Panc1 (cell line): ENCODE measurements at regions not wholly inside any gene's neighbourhood (a gene's known extent, or its start where the extent isn't known, plus 50 kb on each side); places are given as distances from the start of the nearest gene placed in this dataset.
"Not testable (repeated sequence)": the region's sequence is repeated elsewhere in the genome, so short reads cannot be mapped to it uniquely, and the experiment has no call there.

Source experiments
- CTCF ChIP-seq: fragments of 450-650 bp; IDR thresholded peaks from 2 replicates; pipeline ENCODE4 v1.5.1; 2017; ENCODE audit warnings: mild to moderate bottlenecking
- POLR2AphosphoS5 ChIP-seq: IDR thresholded peaks from 2 replicates; pipeline ENCODE4 v1.6.1; 2012; ENCODE audit warnings: mild to moderate bottlenecking, low read depth, low read length, moderate library complexity
- REST ChIP-seq, 2 experiments: IDR thresholded peaks; 2 replicates each; pipeline ENCODE4 v1.6.1; 2011 to 2012; ENCODE audit warnings: low read depth in 2 of 2, control low read depth in 1 of 2, low read length in 1 of 2, mild to moderate bottlenecking in 1 of 2, moderate library complexity in 1 of 2; ENCODE audit not compliant: insufficient read depth in 1 of 2
- SIN3A ChIP-seq: IDR thresholded peaks from 2 replicates; pipeline ENCODE4 v1.6.1; 2012; ENCODE audit warnings: low read depth, mild to moderate bottlenecking, low read length, moderate library complexity, borderline replicate concordance; ENCODE audit not compliant: insufficient read depth
- TCF7L2 ChIP-seq: IDR thresholded peaks from 2 replicates; pipeline ENCODE4 v1.6.1; 2011; ENCODE audit warnings: mild to moderate bottlenecking, low read depth, low read length, inconsistent platforms

GRCh38 chr5:17032314-17032985 lies 96.4 kb upstream of the MYO10 start:
- not testable (repeated sequence) for TF ChIP-seq TCF7L2; CTCF; POLR2AphosphoS5; REST (IDR thresholded peaks at IDR 0.05; ENCODE audit: insufficient read depth in 1 of 2, low read depth in 2 of 2, low read length in 1 of 2); SIN3A
